GM06990 (cell line): ENCODE measurements at regions not wholly inside any gene's neighbourhood (a gene's known extent, or its start where the extent isn't known, plus 50 kb on each side); places are given as distances from the start of the nearest gene placed in this dataset.

Experiments
- DNase-seq: peaks from one replicate; pipeline ENCODE4 v3.0.0-alpha.2; 2011; ENCODE audit not compliant: insufficient read length; ENCODE audit errors: extremely low read depth
- H3K27me3 ChIP-seq: replicated peaks from 2 replicates; pipeline ENCODE4 v1.6.0; 2011; ENCODE audit warnings: low read length; ENCODE audit not compliant: control insufficient read depth, insufficient read depth
- H3K36me3 ChIP-seq: 2 replicates; pipeline ENCODE4 v1.5.1; 2011; ENCODE audit warnings: low read length; ENCODE audit not compliant: control insufficient read depth, insufficient read depth
- H3K4me3 ChIP-seq: replicated peaks from 2 replicates; pipeline ENCODE4 v1.5.1; 2011; ENCODE audit warnings: low read depth, mild to moderate bottlenecking, control low read depth, low read length
- CTCF ChIP-seq: IDR thresholded peaks from 2 replicates; pipeline ENCODE4 v1.5.1; 2011; ENCODE audit warnings: low read length, control low read depth, mild to moderate bottlenecking, inconsistent platforms; ENCODE audit not compliant: insufficient read depth, poor library complexity, severe bottlenecking

- H3K36me3 ChIP-seq: no peaks in the 10 kb centered on the region
- no peaks in the 10 kb centered on the region for H3K27me3 ChIP-seq
- DNase-seq: no peak
- no peak for TF ChIP-seq CTCF
- no peak overlapping the region for H3K4me3 ChIP-seq
Observed at GRCh38 chr18:42559069-42559690, 556.3 kb downstream of the RIT2 start.

- no peak for DNase-seq
- H3K36me3 ChIP-seq: no peaks in the 10 kb centered on the region
- no peaks in the 10 kb centered on the region for H3K27me3 ChIP-seq
- no peak overlapping the region for H3K4me3 ChIP-seq
- TF ChIP-seq CTCF: no peak
Observed at GRCh38 chr18:42561521-42561920, 554.0 kb downstream of the RIT2 start.

GRCh38 chr18:42563995-42564394, 551.5 kb downstream of the RIT2 start:
- H3K36me3 ChIP-seq: no peaks in the 10 kb centered on the region
- H3K27me3 ChIP-seq: no peaks in the 10 kb centered on the region
- H3K4me3 ChIP-seq: no peak overlapping the region
- DNase-seq: no peak
- TF ChIP-seq CTCF: no peak

- DNase-seq: no peak
- H3K4me3 ChIP-seq: no peak overlapping the region
- H3K36me3 ChIP-seq: no peaks in the 10 kb centered on the region
- H3K27me3 ChIP-seq: no peaks in the 10 kb centered on the region
- no peak for TF ChIP-seq CTCF
Observed at GRCh38 chr18:42564761-42565160, 550.7 kb downstream of the RIT2 start.

- no peak for TF ChIP-seq CTCF
- Histone ChIP-seq H3K36me3 (no peaks in the 10 kb centered on the region), H3K4me3 (no peak overlapping the region), H3K27me3 (no peaks in the 10 kb centered on the region)
- no peak for DNase-seq
Observed at GRCh38 chr18:42568773-42569172, 546.7 kb downstream of the RIT2 start.

GRCh38 chr18:42574871-42575270, 540.6 kb downstream of the RIT2 start:
- H3K4me3 ChIP-seq: no peak overlapping the region
- TF ChIP-seq CTCF: no peak
- no peak for DNase-seq
- H3K36me3 ChIP-seq: no peaks in the 10 kb centered on the region
- no peaks in the 10 kb centered on the region for H3K27me3 ChIP-seq
